ENCODE measurements at regions not wholly inside any gene's neighbourhood (a gene's known extent, or its start where the extent isn't known, plus 50 kb on each side); places are given as distances from the start of the nearest gene placed in this dataset.

- ATAC-seq (ENCODE audit: insufficient read depth, low FRiP score) (no peak), DNase-seq (peak in 1 of 3 donors; percentile 2)
- Histone ChIP-seq H3K9ac (ENCODE audit: insufficient read depth in 1 of 2, low read length in 2 of 2) (no peak overlapping the region), H3K4me3 (no peak overlapping the region), H3K9me3 (ENCODE audit: control insufficient read depth in 4 of 4, insufficient read depth in 3 of 4, low read length in 3 of 4) (peaks cover 0 to 28% (median 8%) of the 10 kb centered on the region in 4 donors), H3K36me3 (ENCODE audit: control insufficient read depth in 4 of 4, insufficient read depth in 4 of 4, low read length in 4 of 4) (no peaks in the 10 kb centered on the region), H3K27me3 (ENCODE audit: control insufficient read depth in 3 of 3, insufficient read depth in 3 of 3, low read length in 2 of 3) (no peaks in the 10 kb centered on the region), H3K27ac (ENCODE audit: low read depth in 1 of 2, low read length in 1 of 2) (no peak overlapping the region), H3K4me1 (ENCODE audit: control insufficient read depth in 5 of 5, insufficient read depth in 5 of 5, low read length in 5 of 5) (no peaks in the 10 kb centered on the region)
- TF ChIP-seq, protein P1, sequence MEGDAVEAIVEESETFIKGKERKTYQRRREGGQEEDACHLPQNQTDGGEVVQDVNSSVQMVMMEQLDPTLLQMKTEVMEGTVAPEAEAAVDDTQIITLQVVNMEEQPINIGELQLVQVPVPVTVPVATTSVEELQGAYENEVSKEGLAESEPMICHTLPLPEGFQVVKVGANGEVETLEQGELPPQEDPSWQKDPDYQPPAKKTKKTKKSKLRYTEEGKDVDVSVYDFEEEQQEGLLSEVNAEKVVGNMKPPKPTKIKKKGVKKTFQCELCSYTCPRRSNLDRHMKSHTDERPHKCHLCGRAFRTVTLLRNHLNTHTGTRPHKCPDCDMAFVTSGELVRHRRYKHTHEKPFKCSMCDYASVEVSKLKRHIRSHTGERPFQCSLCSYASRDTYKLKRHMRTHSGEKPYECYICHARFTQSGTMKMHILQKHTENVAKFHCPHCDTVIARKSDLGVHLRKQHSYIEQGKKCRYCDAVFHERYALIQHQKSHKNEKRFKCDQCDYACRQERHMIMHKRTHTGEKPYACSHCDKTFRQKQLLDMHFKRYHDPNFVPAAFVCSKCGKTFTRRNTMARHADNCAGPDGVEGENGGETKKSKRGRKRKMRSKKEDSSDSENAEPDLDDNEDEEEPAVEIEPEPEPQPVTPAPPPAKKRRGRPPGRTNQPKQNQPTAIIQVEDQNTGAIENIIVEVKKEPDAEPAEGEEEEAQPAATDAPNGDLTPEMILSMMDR (IDR thresholded peaks at IDR 0.05; ENCODE audit: control extremely low read depth, extremely low read depth), result no peak
- WGBS, 2 donors, result 72 to 73% methylated on average over 6 of the region's 6 CpGs
Measured at GRCh38 chr16:35711435-35711834, 2252.0 kb downstream of the TP53TG3F start.

DNA sequence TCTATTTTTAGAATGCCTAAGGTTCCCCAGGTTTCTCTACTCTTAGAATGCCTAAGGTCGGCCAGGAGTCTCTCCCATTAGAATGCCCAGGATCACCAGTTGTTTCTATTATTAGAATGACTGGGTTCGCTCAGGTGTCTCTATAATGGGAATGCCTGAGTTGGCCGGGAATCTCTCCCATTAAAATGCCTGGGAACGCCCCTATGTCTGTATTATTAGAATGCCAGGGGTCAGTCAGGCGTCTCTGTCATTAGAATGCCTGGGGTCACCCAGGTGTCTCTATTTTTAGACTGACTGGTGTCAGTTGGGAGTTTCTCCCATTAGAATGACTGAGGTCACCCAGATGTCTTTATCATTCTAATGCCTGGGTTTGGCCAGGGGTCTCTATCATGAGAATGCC lies 2252.5 kb downstream of the TP53TG3F start:
- no peak overlapping the region for H3K4me3 ChIP-seq
- no peak overlapping the region for H3K9ac ChIP-seq (ENCODE audit: insufficient read depth in 1 of 2, low read length in 2 of 2)
- DNase-seq, result no peak
- no peak for ATAC-seq (ENCODE audit: insufficient read depth, low FRiP score)
- no peaks in the 10 kb centered on the region for H3K27me3 ChIP-seq (ENCODE audit: control insufficient read depth in 3 of 3, insufficient read depth in 3 of 3, low read length in 2 of 3)
- 66 to 70% methylated on average over 5 of the region's 5 CpGs for WGBS, 2 donors
- peaks cover 0 to 28% (median 8%) of the 10 kb centered on the region in 4 donors for H3K9me3 ChIP-seq (ENCODE audit: control insufficient read depth in 4 of 4, insufficient read depth in 3 of 4, low read length in 3 of 4)
- no peaks in the 10 kb centered on the region for H3K36me3 ChIP-seq (ENCODE audit: control insufficient read depth in 4 of 4, insufficient read depth in 4 of 4, low read length in 4 of 4)
- TF ChIP-seq, protein P1 (IDR thresholded peaks at IDR 0.05; ENCODE audit: control extremely low read depth, extremely low read depth), result no peak
- H3K4me1 ChIP-seq (ENCODE audit: control insufficient read depth in 5 of 5, insufficient read depth in 5 of 5, low read length in 5 of 5), result no peaks in the 10 kb centered on the region
- H3K27ac ChIP-seq (ENCODE audit: low read depth in 1 of 2, low read length in 1 of 2), result no peak overlapping the region

DNA sequence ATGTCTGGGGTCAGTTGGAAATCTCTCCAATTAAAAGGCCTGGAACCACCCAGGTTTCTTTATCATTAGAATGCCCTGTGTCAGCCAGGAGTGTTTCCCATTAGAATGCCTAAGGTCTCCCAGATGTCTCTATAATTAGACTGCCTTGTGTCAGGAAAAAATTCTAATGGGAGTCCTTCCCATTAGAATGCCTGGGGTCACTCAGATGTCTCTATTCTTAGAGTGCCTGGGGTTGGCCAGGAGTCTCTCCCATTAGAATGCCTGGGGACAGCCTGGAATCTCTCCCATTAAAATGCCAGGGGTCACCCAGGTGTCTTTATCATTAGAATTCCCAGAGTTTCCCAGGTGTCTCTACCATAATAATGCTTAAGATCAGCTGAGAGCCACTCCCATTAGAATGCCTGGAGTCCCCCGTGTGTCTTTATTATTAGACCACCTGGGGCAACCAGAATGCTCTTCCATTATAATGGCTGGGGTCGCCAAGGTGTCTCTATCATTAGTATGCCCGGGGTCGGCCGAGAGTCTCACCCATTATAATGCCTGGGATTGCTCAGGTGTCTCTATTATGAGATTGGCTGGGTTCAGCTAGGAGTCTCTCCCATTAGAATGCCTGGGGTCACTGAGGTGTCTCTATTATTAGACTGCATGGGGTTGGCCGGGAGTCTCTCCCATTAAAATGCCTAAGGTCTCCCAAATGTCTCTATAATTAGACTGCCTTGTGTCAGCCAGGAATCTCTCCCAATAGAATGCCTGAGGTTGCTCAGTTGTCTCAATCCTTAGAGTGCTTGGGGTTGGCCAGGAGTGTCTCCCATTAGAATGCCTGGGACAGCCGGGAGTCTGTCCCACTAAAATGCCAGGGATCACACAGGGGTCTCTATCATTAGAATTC lies 2254.6 kb downstream of the TP53TG3F start:
- Histone ChIP-seq H3K36me3 (ENCODE audit: control insufficient read depth in 4 of 4, insufficient read depth in 4 of 4, low read length in 4 of 4) (no peaks in the 10 kb centered on the region), H3K4me3 (no peak overlapping the region), H3K27me3 (ENCODE audit: control insufficient read depth in 3 of 3, insufficient read depth in 3 of 3, low read length in 2 of 3) (no peaks in the 10 kb centered on the region), H3K9ac (ENCODE audit: insufficient read depth in 1 of 2, low read length in 2 of 2) (no peak overlapping the region), H3K4me1 (ENCODE audit: control insufficient read depth in 5 of 5, insufficient read depth in 5 of 5, low read length in 5 of 5) (no peaks in the 10 kb centered on the region), H3K27ac (ENCODE audit: low read depth in 1 of 2, low read length in 1 of 2) (no peak overlapping the region), H3K9me3 (ENCODE audit: control insufficient read depth in 4 of 4, insufficient read depth in 3 of 4, low read length in 3 of 4) (peaks cover 0 to 29% (median 8%) of the 10 kb centered on the region in 4 donors)
- TF ChIP-seq, protein P1 (IDR thresholded peaks at IDR 0.05; ENCODE audit: control extremely low read depth, extremely low read depth), result no peak
- DNase-seq (peak in 1 of 3 donors; percentile 2), ATAC-seq (ENCODE audit: insufficient read depth, low FRiP score) (no peak)
- 73% methylated on average over 7 of the region's 7 CpGs for WGBS, 2 donors
